Uterus (tissue), 2 donors: ENCODE measurements at regions not wholly inside any gene's neighbourhood (a gene's known extent, or its start where the extent isn't known, plus 50 kb on each side); places are given as distances from the start of the nearest gene placed in this dataset.

ENCODE experiments used
- CTCF ChIP-seq, 4 experiments: fragments of 200-600 bp in 2 of 4; fragments of 450-650 bp in 2 of 4; sonication (generic) in 2 of 4; IDR thresholded peaks; one replicate each; pipeline ENCODE4 v1.5.1; 2016 to 2019; ENCODE audit warnings: antibody characterized with exemption in 4 of 4, mild to moderate bottlenecking in 2 of 4, moderate library complexity in 1 of 4
- POLR2A ChIP-seq, 2 donors: fragments of 450-650 bp; IDR thresholded peaks; one replicate each; pipeline ENCODE4 v1.6.1; 2016; ENCODE audit warnings: antibody characterized with exemption in 2 of 2, mild to moderate bottlenecking in 1 of 2, moderate library complexity in 1 of 2

- no peak for TF ChIP-seq CTCF (IDR thresholded peaks at IDR 0.05)
- no peak for TF ChIP-seq POLR2A (IDR thresholded peaks at IDR 0.05)
These were observed 1050.0 kb downstream of the EPHA7 start for GRCh38 chr6:92369309-92369708.
